GM21723 (cell line): ENCODE measurements at regions not wholly inside any gene's neighbourhood (a gene's known extent, or its start where the extent isn't known, plus 50 kb on each side); places are given as distances from the start of the nearest gene placed in this dataset.
"Not testable (repeated sequence)": the region's sequence is repeated elsewhere in the genome, so short reads cannot be mapped to it uniquely, and the experiment has no call there.

Source experiments
- ATAC-seq: cut with Tn5 transposase; IDR thresholded peaks from one replicate; pipeline ENCODE4 v1.9.1; 2021; ENCODE audit warnings: mild to moderate bottlenecking, moderate library complexity; ENCODE audit not compliant: unreplicated experiment

GRCh38 chr3:176247191-176247590 lies 950.1 kb downstream of the TBL1XR1 start:
- ATAC-seq = no peak

- ATAC-seq = no peak
Measured at GRCh38 chr3:176219970-176220369, 977.3 kb downstream of the TBL1XR1 start.

DNA sequence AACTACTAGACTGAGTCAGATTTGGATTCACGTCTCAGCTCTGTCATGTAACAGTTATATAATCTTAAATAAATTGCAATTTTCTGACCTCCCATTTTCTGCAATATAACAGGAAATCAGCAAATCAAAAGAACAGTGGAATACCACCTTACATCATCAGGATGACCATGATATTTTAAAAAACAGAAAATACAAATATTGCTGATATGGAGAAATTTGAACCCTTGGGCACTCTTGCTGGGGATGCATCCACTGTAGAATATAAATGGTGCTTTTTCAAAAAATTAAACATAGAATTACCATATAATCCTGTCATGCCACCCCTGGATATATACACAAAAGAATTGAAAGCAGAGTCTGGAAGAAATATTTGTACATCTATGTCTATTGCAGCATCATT lies 982.5 kb downstream of the TBL1XR1 start:
- ATAC-seq = no peak

DNA sequence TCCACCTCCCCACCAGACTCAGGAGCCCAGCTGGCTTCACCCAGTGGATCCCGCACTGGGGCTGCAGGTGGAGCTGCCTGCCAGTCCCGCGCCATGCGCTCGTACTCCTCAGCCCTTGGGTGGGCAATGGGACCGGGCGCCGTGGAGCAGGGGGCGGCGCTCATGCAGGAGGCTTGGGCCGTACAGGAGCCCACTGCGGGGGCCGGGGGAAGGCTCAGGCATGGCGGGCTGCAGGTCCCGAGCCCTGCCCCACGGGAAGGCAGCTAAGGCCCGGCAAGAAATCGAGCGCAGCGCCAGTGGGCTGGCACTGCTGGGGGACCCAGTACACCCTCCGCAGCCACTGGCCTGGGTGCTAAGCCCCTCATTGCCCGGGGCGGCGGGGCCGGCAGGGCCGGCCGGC lies 984.0 kb downstream of the TBL1XR1 start:
- not testable (repeated sequence) for ATAC-seq

GRCh38 chr3:176208915-176209314 lies 988.4 kb downstream of the TBL1XR1 start:
- ATAC-seq = no peak

DNA sequence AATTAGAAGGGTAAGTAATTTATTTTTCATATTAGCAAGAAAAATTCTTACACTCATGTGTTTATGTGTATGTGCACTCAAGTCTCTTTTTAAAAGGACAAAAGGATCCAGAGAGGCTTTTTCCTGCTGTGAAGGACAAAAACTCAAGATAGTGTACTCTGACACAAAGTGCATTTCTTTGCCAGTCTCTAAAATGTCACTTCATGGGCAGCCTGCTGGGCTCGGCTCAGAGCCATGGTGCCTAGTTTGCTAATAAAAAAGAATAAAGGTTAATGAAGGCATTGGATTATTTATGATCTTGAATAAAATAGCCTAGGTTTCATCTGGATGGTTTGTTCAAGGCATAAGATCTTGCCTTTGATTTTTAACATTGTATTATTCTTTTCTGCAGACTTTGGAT lies 989.0 kb downstream of the TBL1XR1 start:
- ATAC-seq = no peak

DNA sequence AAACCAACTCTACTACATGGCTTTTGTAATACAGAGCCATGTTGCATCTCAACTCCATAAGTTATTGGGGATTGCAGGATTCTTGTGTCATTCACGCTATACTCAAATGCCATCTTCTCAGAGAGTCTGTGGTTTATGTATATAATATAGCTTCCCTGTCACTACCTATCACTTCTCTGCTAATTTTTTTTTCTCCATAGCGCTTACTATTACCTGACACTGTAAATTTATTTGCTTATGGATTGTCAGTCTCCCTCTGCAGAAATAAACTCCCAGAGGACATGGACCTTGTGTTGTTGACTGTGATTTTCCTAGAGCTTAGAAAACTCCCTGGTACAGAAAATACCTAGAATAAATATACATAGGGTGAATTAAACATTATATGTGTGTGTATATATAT lies 990.5 kb downstream of the TBL1XR1 start:
- no peak for ATAC-seq

GRCh38 chr3:176202652-176203051 lies 994.6 kb downstream of the TBL1XR1 start:
- no peak for ATAC-seq

DNA sequence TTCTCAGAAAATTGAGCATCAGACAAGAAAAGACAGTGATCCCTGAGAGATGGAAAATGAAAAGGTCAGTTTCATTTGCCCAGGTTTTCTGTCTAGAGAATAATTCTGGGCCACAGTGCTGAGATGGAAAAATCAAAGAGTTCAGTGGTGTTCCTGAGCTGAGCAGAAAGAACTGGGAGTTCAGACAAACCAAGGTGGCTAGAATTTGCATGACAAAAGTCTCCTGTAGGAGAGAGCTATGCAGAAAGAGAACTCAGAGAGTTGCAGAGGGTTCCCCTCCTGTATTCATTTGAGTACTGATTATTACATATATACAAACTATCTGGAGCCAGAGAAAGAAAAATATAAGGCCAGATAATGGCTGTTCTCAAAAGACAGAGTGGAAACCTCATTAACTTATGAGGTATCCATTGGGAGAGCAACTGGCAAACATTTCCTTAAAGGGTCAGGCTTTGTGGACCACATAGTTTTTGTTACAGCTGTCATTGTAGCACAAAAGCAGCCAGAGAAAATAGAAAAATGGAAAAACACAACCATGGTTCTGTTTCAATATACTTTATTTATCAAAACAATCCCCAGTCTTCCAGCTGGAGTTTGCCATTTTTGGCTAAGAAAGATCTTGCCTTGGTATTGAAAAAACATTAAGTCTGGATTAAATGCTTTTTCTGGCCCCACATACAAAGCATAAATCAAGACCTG lies 1004.1 kb downstream of the TBL1XR1 start:
- no peak for ATAC-seq

DNA sequence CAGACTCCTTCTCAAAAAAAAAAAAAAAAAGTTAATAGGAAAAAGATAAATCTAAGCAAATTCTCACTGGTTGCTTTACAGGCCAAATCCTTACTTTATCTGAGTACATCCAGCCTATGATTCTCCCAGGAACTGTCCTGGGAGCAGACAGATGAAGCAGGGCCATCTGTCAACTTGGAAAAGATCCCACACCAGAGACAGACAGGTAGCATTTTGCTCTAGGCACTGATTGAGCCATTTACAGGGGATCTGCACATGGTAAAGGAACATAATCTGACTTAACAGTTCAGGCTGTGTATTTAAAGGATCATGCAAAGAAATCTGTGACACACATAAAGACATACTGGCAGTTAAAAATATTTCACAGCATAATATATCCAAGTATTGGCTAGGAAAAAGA lies 1006.5 kb downstream of the TBL1XR1 start:
- no peak for ATAC-seq

- no peak for ATAC-seq
Measured at GRCh38 chr3:176183181-176183580, 1014.1 kb downstream of the TBL1XR1 start.

DNA sequence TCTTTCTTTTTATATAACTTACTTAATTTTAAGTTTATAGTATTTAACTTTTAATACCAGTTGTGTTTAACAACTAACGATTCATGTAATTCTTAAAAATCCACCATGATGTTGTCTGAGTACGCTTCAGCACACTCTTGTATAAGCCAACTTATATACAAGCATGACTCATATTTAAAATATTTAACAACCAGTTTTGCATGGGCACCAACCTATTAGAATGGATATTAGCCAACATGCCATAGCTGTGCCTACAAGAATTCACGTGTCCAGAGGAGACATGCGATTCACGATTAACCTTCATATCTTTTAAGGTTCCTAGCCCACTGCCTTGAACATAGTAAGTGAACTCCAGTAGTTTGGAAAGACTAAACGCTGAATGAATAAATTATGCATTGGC lies 1023.2 kb downstream of the TBL1XR1 start:
- ATAC-seq = no peak

DNA sequence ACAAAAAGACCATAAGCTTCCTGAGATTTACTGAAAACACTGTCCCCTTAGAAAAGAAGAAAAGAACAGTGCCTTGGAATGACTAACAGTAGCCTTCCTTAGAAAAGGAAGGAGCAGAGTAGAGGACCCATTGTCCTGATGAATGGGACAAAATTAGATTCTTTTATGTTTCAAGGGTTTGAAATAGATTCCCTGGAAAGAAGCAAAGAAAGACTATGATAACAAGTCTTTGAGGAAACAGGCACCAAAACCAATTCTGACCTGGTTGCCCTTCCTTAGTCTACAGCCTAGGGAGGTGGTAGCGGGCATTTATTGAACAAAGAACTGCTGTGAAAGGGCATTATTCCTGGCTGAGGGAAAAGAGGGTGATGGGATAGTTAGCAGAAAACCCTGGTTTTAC lies 1024.8 kb downstream of the TBL1XR1 start:
- no peak for ATAC-seq

DNA sequence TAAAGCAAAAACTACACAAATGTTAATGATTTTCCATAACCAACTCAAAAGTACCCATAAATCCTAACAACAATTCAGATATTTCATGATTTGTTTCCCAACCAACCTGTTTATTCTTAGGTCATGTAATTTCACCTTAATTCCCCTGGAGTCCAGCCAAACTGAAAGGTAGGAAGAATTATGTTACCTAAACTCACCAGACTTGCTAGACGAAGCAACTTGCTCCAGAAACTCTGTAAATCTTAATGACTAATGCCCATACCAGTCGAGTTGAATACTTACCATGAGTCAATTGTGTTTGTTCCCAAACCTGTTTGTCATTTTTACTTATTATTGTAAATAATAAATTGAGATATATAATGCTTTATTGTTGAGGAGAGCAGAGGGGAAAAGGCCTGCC lies 1030.0 kb downstream of the TBL1XR1 start:
- no peak for ATAC-seq

DNA sequence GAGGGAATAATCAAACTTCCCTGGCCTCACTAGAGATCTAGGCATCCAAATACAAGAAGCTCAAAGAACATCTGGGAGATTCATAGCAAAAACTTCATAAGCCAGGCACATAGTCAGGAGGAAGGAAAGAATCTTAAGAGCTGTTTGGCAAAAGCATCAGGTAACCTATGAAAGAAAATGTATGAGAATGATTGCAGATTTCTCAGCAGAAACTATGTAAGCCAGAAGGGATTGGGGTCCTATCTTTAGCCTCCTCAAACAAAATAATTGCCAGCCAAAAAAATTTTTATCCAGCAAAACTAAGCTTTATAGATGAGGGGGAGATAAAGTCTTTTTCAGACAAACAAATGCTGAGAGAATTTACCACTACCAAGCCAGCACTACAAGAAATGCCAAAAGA lies 1036.3 kb downstream of the TBL1XR1 start:
- ATAC-seq = no peak

DNA sequence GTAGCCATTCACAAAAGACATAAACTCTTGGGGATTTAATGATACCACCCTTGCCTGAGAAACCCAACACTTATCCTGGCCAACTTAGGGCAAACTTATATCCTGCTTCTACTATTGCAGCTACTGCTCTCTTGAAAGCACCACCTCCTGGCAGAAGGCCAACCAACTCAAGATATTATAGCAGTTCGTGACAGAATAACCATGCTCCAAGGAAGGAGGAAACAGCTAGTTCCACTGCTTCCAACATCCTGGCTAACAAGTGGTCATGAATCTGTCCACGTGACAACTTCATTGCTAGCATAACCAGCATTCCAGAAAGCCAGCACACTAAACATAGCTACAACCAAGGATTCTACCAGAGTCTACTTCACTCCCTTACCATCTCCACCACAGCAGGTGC lies 1037.5 kb downstream of the TBL1XR1 start:
- no peak for ATAC-seq

GRCh38 chr3:176155012-176155411 lies 1042.3 kb downstream of the TBL1XR1 start:
- no peak for ATAC-seq

- ATAC-seq = no peak
Measured at GRCh38 chr3:176149567-176149966, 1047.7 kb downstream of the TBL1XR1 start.

- no peak for ATAC-seq
Measured at GRCh38 chr3:176147251-176147650, 1050.0 kb downstream of the TBL1XR1 start.

DNA sequence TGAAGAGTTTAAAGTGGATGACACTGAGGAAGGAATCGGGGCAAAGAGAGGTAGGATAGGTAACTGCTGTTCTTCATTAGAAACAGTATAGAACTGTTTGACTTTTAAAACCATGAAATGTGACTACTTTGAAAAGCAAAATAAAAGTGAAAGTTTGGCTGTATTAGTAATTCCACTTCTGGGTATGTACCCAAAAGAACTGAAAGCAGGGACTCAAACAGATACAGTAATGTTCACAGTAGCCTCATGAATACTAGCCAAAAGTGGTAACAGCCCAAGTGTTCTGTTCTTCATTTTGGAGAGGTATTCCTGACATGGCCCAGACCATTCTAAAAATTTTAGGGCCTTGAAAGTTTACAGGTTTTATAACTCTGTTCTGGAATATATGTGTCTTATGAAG lies 1055.4 kb downstream of the TBL1XR1 start:
- ATAC-seq = no peak

DNA sequence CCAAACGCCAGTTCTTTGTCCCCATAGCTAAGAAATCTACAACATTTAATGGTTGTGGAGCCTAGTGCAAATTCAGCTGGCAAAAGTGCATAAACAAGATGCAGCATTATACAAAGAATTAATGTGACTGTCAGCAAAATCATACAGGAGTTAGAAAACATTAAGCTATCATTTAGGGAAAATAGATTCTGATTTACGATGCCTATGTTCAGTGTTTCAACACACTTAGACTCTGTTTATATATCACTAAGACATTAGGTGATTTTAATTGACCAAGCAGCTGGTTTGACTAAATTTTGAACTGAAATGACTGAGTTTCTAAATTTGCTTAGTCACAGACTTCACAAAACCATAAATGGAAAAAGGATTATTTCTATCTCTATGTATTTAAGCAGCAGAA lies 1076.8 kb downstream of the TBL1XR1 start:
- no peak for ATAC-seq

- no peak for ATAC-seq
Measured at GRCh38 chr3:176119826-176120225, 1077.5 kb downstream of the TBL1XR1 start.

DNA sequence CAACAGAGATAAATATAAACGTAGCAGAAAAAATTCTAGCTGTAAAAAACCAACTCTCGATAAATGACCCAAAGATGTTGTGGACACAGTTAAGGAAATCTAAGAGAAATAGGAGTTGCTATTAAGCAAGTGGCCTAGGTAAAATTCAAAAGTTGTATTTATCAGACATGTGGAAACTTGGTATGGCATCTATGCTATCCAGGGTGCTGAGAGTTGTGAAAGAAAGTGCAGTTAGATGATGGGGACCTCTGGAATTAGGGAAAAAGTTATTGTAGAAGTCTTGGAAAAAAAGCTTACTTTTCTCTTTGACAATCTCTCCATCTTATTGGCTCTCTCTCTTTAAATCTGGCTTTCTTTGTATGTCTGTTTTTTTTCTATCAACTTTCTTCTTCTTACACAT lies 1090.9 kb downstream of the TBL1XR1 start:
- ATAC-seq = no peak
